GM23248 (cell line): ENCODE measurements at regions not wholly inside any gene's neighbourhood (a gene's known extent, or its start where the extent isn't known, plus 50 kb on each side); places are given as distances from the start of the nearest gene placed in this dataset.
"Not testable (repeated sequence)": the region's sequence is repeated elsewhere in the genome, so short reads cannot be mapped to it uniquely, and the experiment has no call there.

Experiments used
- EZH2 ChIP-seq: fragments of 200-600 bp; sonication (generic); IDR thresholded peaks from 2 replicates; pipeline ENCODE4 v1.6.1; 2018; ENCODE audit warnings: antibody characterized with exemption, mild to moderate bottlenecking; ENCODE audit not compliant: insufficient read depth, poor library complexity, severe bottlenecking
- EZH2phosphoT487 ChIP-seq: fragments of 200-600 bp; sonication (generic); IDR thresholded peaks from 2 replicates; pipeline ENCODE4 v1.6.1; 2018; ENCODE audit warnings: antibody characterized with exemption, moderate library complexity, mild to moderate bottlenecking, low read depth; ENCODE audit not compliant: insufficient read depth

DNA sequence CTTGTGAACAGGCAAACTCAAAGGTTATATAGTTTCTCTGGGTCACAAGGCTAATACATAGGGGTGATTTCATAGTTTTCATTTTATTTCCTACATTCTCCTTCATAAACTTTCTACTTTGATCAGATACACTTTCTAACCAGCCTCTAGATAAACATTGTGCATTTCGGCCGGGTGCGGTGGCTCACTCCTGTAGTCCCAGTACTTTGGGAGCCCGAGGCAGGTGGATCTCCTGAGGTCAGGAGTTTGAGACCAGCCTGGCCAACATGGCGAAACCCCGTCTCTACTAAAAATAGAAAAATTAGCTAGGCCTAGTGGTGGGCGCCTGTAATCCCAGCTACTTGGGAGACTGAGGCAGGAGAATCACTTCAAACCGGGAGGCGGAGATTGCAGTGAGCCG, 502.6 kb upstream of the CNTNAP5 start:
- not testable (repeated sequence) for TF ChIP-seq EZH2, EZH2phosphoT487
